A549 (cell line): ENCODE measurements at regions not wholly inside any gene's neighbourhood (a gene's known extent, or its start where the extent isn't known, plus 50 kb on each side); places are given as distances from the start of the nearest gene placed in this dataset.

Source experiments
- ATAC-seq, 2 experiments: fragments of 200-7000 bp in 1 of 2; fragments of >200 bp in 1 of 2; cut with Nextera tagmentation in 1 of 2; cut with Tn5 transposase in 1 of 2; 3 replicates each; pipeline versions ENCODE4 v1.8.0 to v1.9.1; 2018 to 2020; ENCODE audit warnings: mild to moderate bottlenecking in 1 of 2, moderate library complexity in 1 of 2
- CTCF ChIA-PET: fragments of 300-600 bp; sonication (Branson Sonifier 250); formaldehyde crosslinking; extraction: SDS; loops from one replicate; lab custom pipeline; 2021; ENCODE audit warnings: antibody characterized with exemption, inconsistent platforms; lab: Yijun Ruan, JAX
- POLR2A ChIA-PET: fragments of 350-600 bp; formaldehyde crosslinking; extraction: SDS; loops from one replicate; lab custom pipeline; 2021; ENCODE audit warnings: antibody characterized with exemption, inconsistent platforms; lab: Yijun Ruan, JAX
- DNase-seq, 2 experiments: peaks; one replicate each; pipeline versions ENCODE4 v3.0.0 to v3.0.0-alpha.2; 2011 to 2016; ENCODE audit warnings: low read depth in 1 of 2, low spot score in 1 of 2
- FAIRE-seq: peaks from 2 replicates; lab custom pipeline; 2011; peaks lifted over from hg19 to GRCh38; lab: Jason Lieb, UNC
- H3K27ac ChIP-seq, 2 experiments: fragments of >200 bp; sonication (Bioruptor Twin); formaldehyde crosslinking; 3 replicates each; pipeline ENCODE4 v1.5.1; 2016 to 2017
- H3K4me1 ChIP-seq: fragments of >200 bp; sonication (Bioruptor Twin); formaldehyde crosslinking; 3 replicates; pipeline ENCODE4 v1.6.1; 2016
- H3K4me2 ChIP-seq: fragments of >200 bp; sonication (Bioruptor Twin); formaldehyde crosslinking; 3 replicates; pipeline ENCODE4 v1.6.1; 2016
- H3K4me3 ChIP-seq: fragments of >200 bp; sonication (Bioruptor Twin); formaldehyde crosslinking; 3 replicates; pipeline ENCODE4 v1.5.1; 2016
- H3K9me3 ChIP-seq: fragments of >200 bp; sonication (Bioruptor Twin); formaldehyde crosslinking; 3 replicates; pipeline ENCODE4 v1.6.1; 2016
- BHLHE40 ChIP-seq: IDR thresholded peaks from 2 replicates; pipeline ENCODE4 v1.6.1; 2012; ENCODE audit warnings: low read depth, low read length, inconsistent platforms
- CBX2 ChIP-seq: fragments of 200-600 bp; sonication (generic); IDR thresholded peaks from 2 replicates; pipeline ENCODE4 v1.6.1; 2016; ENCODE audit warnings: low read depth, mild to moderate bottlenecking, borderline replicate concordance
- CBX8 ChIP-seq: fragments of 200-600 bp; sonication (generic); IDR thresholded peaks from 2 replicates; pipeline ENCODE4 v1.6.1; 2016
- CEBPB ChIP-seq, 2 experiments: fragments of >200 bp in 1 of 2; sonication (Bioruptor Twin) in 1 of 2; formaldehyde crosslinking in 1 of 2; IDR thresholded peaks; 2 replicates each; pipeline ENCODE4 v1.6.1; 2012 to 2016
- CHD4 ChIP-seq: fragments of 200-600 bp; sonication (generic); IDR thresholded peaks from 2 replicates; pipeline ENCODE4 v1.6.1; 2016; ENCODE audit warnings: antibody characterized with exemption, mild to moderate bottlenecking, borderline replicate concordance
- CTCF ChIP-seq: fragments of >200 bp; sonication (Bioruptor Twin); formaldehyde crosslinking; IDR thresholded peaks from 3 replicates; pipeline ENCODE4 v1.5.1; 2016
- EHF ChIP-seq: fragments of 250-450 bp; sonication (Bioruptor Pico); IDR thresholded peaks from 2 replicates; pipeline ENCODE4 v1.5.0; 2020; ENCODE audit warnings: mild to moderate bottlenecking
- FOSB ChIP-seq: fragments of 250-450 bp; sonication (Bioruptor Pico); IDR thresholded peaks from 2 replicates; pipeline ENCODE4 v1.5.0; 2020; ENCODE audit warnings: mild to moderate bottlenecking, moderate library complexity
- GATA3 ChIP-seq: IDR thresholded peaks from 2 replicates; pipeline ENCODE4 v1.6.1; 2012; ENCODE audit warnings: borderline replicate concordance
- HOXA7 ChIP-seq: fragments of 250-450 bp; sonication (Bioruptor Pico); IDR thresholded peaks from 2 replicates; pipeline ENCODE4 v1.5.0; 2020; ENCODE audit warnings: mild to moderate bottlenecking, moderate library complexity
- HOXB5 ChIP-seq: fragments of 250-450 bp; sonication (Bioruptor Pico); IDR thresholded peaks from 2 replicates; pipeline ENCODE4 v1.5.0; 2020; ENCODE audit warnings: mild to moderate bottlenecking, moderate library complexity
- JUN ChIP-seq, 2 experiments: fragments of >200 bp; sonication (Bioruptor Twin); formaldehyde crosslinking; IDR thresholded peaks; 2 replicates in 1 of 2; 3 replicates in 1 of 2; pipeline ENCODE4 v1.6.1; 2016 to 2017
- KDM5A ChIP-seq: fragments of 200-600 bp; sonication (generic); IDR thresholded peaks from 2 replicates; pipeline ENCODE4 v1.6.1; 2016; ENCODE audit warnings: antibody characterized with exemption, mild to moderate bottlenecking
- MAFK ChIP-seq: fragments of 450-650 bp; IDR thresholded peaks from 2 replicates; pipeline ENCODE4 v1.6.1; 2014; ENCODE audit not compliant: partially characterized antibody
- MAZ ChIP-seq: fragments of 150-350 bp; IDR thresholded peaks from 2 replicates; pipeline ENCODE4 v1.6.1; 2014; ENCODE audit warnings: antibody characterized with exemption, low read depth, low read length, borderline replicate concordance
- NPAS2 ChIP-seq: fragments of 250-450 bp; sonication (Bioruptor Pico); IDR thresholded peaks from 2 replicates; pipeline ENCODE4 v1.8.0; 2022; ENCODE audit warnings: mild to moderate bottlenecking, moderate library complexity, borderline replicate concordance
- NR3C1 ChIP-seq: fragments of >200 bp; sonication (Bioruptor Twin); formaldehyde crosslinking; IDR thresholded peaks from 3 replicates; pipeline ENCODE4 v1.6.1; 2017
- PHF8 ChIP-seq: fragments of 200-600 bp; sonication (generic); IDR thresholded peaks from 2 replicates; pipeline ENCODE4 v1.6.1; 2016; ENCODE audit warnings: low read depth, mild to moderate bottlenecking, antibody characterized with exemption, moderate library complexity, borderline replicate concordance
- POLR2AphosphoS2 ChIP-seq: conservative IDR thresholded peaks from 2 replicates; pipeline ENCODE4 v1.6.1; 2012; ENCODE audit warnings: low read length, improper control_type of control experiment, inconsistent platforms
- RAD21 ChIP-seq, 2 experiments: fragments of >200 bp in 1 of 2; sonication (Bioruptor Twin) in 1 of 2; formaldehyde crosslinking in 1 of 2; IDR thresholded peaks in 1 of 2; conservative IDR thresholded peaks in 1 of 2; 2 replicates in 1 of 2; 3 replicates in 1 of 2; pipeline ENCODE4 v1.6.1; 2012 to 2018; ENCODE audit warnings: inconsistent platforms in 1 of 2
- RARB ChIP-seq: fragments of 250-450 bp; sonication (Bioruptor Pico); IDR thresholded peaks from 2 replicates; pipeline ENCODE4 v1.8.0; 2021; ENCODE audit warnings: mild to moderate bottlenecking, moderate library complexity
- TP53 ChIP-seq: fragments of 250-450 bp; sonication (Bioruptor Pico); IDR thresholded peaks from 2 replicates; pipeline ENCODE4 v1.5.0; 2021; ENCODE audit warnings: mild to moderate bottlenecking, moderate library complexity
- ZC3H11A ChIP-seq: fragments of 450-650 bp; IDR thresholded peaks from 2 replicates; pipeline ENCODE4 v1.6.1; 2014; ENCODE audit warnings: antibody characterized with exemption, mild to moderate bottlenecking
- ZFP36 ChIP-seq: fragments of 450-650 bp; IDR thresholded peaks from 2 replicates; pipeline ENCODE4 v1.6.1; 2014; ENCODE audit warnings: borderline replicate concordance; ENCODE audit not compliant: partially characterized antibody
- ZSCAN20 ChIP-seq: fragments of 250-450 bp; sonication (Bioruptor Pico); IDR thresholded peaks from 2 replicates; pipeline ENCODE4 v1.8.0; 2022; ENCODE audit warnings: mild to moderate bottlenecking, moderate library complexity
- WGBS: methylation state at CpG from one replicate; pipeline ENCODE4 v1.1.6; 2017; ENCODE audit errors: missing lambda C conversion rate; 5-methylcytosine and 5-hydroxymethylcytosine counted together
- TF ChIP-seq, protein P1 (sequence below): fragments of 250-450 bp; sonication (Bioruptor Pico); IDR thresholded peaks from 2 replicates; pipeline ENCODE4 v1.5.0; 2021; ENCODE audit warnings: mild to moderate bottlenecking, moderate library complexity, borderline replicate concordance
- TF ChIP-seq, protein P2 (sequence below): IDR thresholded peaks from 2 replicates; pipeline ENCODE4 v1.6.1; 2012; ENCODE audit warnings: low read depth, borderline replicate concordance
- TF ChIP-seq, protein P3 (sequence below): fragments of 200-600 bp; sonication (generic); IDR thresholded peaks from 2 replicates; pipeline ENCODE4 v1.6.1; 2016; ENCODE audit warnings: antibody characterized with exemption, mild to moderate bottlenecking, moderate library complexity
- TF ChIP-seq, protein P4 (sequence below): fragments of >200 bp; sonication (Bioruptor Twin); formaldehyde crosslinking; IDR thresholded peaks from 3 replicates; pipeline ENCODE4 v1.6.1; 2016
- TF ChIP-seq, protein P5 (sequence below): IDR thresholded peaks from 2 replicates; pipeline ENCODE4 v1.6.1; 2012

GRCh38 chr6:4388675-4389074 is 253.3 kb upstream of the ECI2 start:
- H3K4me3 ChIP-seq, result no peak overlapping the region
- TF ChIP-seq MAFK, result no peak
- no peak for TF ChIP-seq BHLHE40
- no peak for TF ChIP-seq ZSCAN20 (CRISPR knock-in tag)
- TF ChIP-seq HOXB5 (CRISPR knock-in tag), result no peak
- TF ChIP-seq, protein P1, sequence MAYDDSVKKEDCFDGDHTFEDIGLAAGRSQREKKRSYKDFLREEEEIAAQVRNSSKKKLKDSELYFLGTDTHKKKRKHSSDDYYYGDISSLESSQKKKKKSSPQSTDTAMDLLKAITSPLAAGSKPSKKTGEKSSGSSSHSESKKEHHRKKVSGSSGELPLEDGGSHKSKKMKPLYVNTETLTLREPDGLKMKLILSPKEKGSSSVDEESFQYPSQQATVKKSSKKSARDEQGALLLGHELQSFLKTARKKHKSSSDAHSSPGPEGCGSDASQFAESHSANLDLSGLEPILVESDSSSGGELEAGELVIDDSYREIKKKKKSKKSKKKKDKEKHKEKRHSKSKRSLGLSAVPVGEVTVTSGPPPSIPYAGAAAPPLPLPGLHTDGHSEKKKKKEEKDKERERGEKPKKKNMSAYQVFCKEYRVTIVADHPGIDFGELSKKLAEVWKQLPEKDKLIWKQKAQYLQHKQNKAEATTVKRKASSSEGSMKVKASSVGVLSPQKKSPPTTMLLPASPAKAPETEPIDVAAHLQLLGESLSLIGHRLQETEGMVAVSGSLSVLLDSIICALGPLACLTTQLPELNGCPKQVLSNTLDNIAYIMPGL (CRISPR knock-in tag), result no peak
- no peak for TF ChIP-seq JUN (IDR thresholded peaks at IDR 0.05)
- no peak for TF ChIP-seq CTCF
- no peak for TF ChIP-seq RAD21 (conservative IDR thresholded peaks at IDR 0.05 in 1 of 2, IDR thresholded peaks at IDR 0.05 in 1 of 2)
- TF ChIP-seq HOXA7 (CRISPR knock-in tag), result no peak
- no peak for TF ChIP-seq EHF (CRISPR knock-in tag)
- TF ChIP-seq MAZ, result no peak
- no peak for TF ChIP-seq POLR2AphosphoS2
- no peak for TF ChIP-seq GATA3
- no peak for TF ChIP-seq RARB (CRISPR knock-in tag)
- TF ChIP-seq, protein P2, sequence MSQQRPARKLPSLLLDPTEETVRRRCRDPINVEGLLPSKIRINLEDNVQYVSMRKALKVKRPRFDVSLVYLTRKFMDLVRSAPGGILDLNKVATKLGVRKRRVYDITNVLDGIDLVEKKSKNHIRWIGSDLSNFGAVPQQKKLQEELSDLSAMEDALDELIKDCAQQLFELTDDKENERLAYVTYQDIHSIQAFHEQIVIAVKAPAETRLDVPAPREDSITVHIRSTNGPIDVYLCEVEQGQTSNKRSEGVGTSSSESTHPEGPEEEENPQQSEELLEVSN, result no peak
- no peak for TF ChIP-seq NPAS2 (CRISPR knock-in tag)
- TF ChIP-seq ZC3H11A, result no peak
- no peak; a peak in 1 of 4 replicates for TF ChIP-seq CEBPB (IDR thresholded peaks at IDR 0.05)
- TF ChIP-seq CBX2, result no peak
- TF ChIP-seq ZFP36, result no peak
- peaks cover 19% of the 10 kb centered on the region for H3K9me3 ChIP-seq
- ChIA-PET CTCF (interaction anchor here (0.6 to 0.7 kb wide), 2 partner anchors 79 to 149 kb away, joined by 3 to 4 read pairs; no protein-coding TSS in a partner anchor), POLR2A (no interaction called here)
- H3K4me1 ChIP-seq, result peaks cover 5% of the 10 kb centered on the region; the same call in 1 of the 3 replicates
- 0 out of 6 replicates have a peak overlapping the region, but pooled peaks of 1 of the 2 experiments have one; percentile 28 for H3K27ac ChIP-seq
- ATAC-seq (no peak), FAIRE-seq (no peak), DNase-seq (no peak)
- no peak overlapping the region for H3K4me2 ChIP-seq
- 48% methylated on average over 8 of the region's 8 CpGs for WGBS

DNA sequence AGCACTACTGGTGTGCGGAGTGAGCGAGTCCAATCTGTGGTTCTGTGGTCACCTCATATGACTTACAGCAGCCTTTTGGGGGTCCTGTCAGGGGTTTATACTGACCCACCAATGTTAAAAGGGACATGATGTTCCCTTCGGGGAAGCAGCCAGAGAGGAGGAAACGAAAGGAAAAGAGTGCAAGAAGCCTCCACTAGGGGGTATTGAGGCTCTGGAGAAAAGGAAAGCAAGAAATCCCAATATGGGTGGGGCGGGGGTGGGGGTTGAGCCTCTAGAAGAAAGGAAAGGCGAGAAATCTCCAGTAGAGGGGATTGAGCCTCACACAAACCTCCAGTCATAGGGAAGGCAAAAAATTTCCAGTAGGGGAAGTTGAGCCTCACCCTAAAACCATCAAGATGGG is 249.3 kb upstream of the ECI2 start:
- H3K4me2 ChIP-seq, result no peak overlapping the region
- FAIRE-seq (no peak), ATAC-seq (no peak), DNase-seq (no peak)
- no peak overlapping the region for H3K27ac ChIP-seq
- 78% methylated on average over 5 of the region's 6 CpGs for WGBS
- peaks cover 5% of the 10 kb centered on the region; the same call in 1 of the 3 replicates for H3K4me1 ChIP-seq
- H3K9me3 ChIP-seq, result peaks cover 31% of the 10 kb centered on the region
- ChIA-PET CTCF (no interaction called here), POLR2A (no interaction called here)
- no peak overlapping the region for H3K4me3 ChIP-seq
- TF ChIP-seq ZFP36, result no peak
- no peak for TF ChIP-seq CBX8
- TF ChIP-seq CBX2, result no peak
- no peak for TF ChIP-seq FOSB (CRISPR knock-in tag)
- TF ChIP-seq, protein P3, sequence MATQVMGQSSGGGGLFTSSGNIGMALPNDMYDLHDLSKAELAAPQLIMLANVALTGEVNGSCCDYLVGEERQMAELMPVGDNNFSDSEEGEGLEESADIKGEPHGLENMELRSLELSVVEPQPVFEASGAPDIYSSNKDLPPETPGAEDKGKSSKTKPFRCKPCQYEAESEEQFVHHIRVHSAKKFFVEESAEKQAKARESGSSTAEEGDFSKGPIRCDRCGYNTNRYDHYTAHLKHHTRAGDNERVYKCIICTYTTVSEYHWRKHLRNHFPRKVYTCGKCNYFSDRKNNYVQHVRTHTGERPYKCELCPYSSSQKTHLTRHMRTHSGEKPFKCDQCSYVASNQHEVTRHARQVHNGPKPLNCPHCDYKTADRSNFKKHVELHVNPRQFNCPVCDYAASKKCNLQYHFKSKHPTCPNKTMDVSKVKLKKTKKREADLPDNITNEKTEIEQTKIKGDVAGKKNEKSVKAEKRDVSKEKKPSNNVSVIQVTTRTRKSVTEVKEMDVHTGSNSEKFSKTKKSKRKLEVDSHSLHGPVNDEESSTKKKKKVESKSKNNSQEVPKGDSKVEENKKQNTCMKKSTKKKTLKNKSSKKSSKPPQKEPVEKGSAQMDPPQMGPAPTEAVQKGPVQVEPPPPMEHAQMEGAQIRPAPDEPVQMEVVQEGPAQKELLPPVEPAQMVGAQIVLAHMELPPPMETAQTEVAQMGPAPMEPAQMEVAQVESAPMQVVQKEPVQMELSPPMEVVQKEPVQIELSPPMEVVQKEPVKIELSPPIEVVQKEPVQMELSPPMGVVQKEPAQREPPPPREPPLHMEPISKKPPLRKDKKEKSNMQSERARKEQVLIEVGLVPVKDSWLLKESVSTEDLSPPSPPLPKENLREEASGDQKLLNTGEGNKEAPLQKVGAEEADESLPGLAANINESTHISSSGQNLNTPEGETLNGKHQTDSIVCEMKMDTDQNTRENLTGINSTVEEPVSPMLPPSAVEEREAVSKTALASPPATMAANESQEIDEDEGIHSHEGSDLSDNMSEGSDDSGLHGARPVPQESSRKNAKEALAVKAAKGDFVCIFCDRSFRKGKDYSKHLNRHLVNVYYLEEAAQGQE, result no peak
- no peak for TF ChIP-seq KDM5A
- TF ChIP-seq, protein P4, sequence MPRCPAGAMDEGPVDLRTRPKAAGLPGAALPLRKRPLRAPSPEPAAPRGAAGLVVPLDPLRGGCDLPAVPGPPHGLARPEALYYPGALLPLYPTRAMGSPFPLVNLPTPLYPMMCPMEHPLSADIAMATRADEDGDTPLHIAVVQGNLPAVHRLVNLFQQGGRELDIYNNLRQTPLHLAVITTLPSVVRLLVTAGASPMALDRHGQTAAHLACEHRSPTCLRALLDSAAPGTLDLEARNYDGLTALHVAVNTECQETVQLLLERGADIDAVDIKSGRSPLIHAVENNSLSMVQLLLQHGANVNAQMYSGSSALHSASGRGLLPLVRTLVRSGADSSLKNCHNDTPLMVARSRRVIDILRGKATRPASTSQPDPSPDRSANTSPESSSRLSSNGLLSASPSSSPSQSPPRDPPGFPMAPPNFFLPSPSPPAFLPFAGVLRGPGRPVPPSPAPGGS, result no peak
- TF ChIP-seq PHF8, result no peak
- no peak for TF ChIP-seq CHD4
- TF ChIP-seq TP53 (CRISPR knock-in tag), result no peak
- TF ChIP-seq, protein P5, sequence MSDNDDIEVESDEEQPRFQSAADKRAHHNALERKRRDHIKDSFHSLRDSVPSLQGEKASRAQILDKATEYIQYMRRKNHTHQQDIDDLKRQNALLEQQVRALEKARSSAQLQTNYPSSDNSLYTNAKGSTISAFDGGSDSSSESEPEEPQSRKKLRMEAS, result no peak
- TF ChIP-seq JUN (IDR thresholded peaks at IDR 0.05), result no peak
- no peak for TF ChIP-seq MAFK
- no peak for TF ChIP-seq GATA3
- no peak for TF ChIP-seq NR3C1
